Astrocyte (in vitro differentiated cells and primary cell): ENCODE measurements at regions not wholly inside any gene's neighbourhood (a gene's known extent, or its start where the extent isn't known, plus 50 kb on each side); places are given as distances from the start of the nearest gene placed in this dataset.

ENCODE experiments used
- CTCF ChIP-seq: IDR thresholded peaks from 2 replicates; pipeline ENCODE4 v1.5.1; 2011; ENCODE audit warnings: low read depth, mild to moderate bottlenecking, inconsistent platforms, low read length, moderate library complexity; ENCODE audit not compliant: insufficient read depth
- EZH2 ChIP-seq: IDR thresholded peaks from 2 replicates; pipeline ENCODE4 v1.6.1; 2012; ENCODE audit warnings: mild to moderate bottlenecking, low read length, inconsistent platforms; ENCODE audit not compliant: insufficient read depth

DNA sequence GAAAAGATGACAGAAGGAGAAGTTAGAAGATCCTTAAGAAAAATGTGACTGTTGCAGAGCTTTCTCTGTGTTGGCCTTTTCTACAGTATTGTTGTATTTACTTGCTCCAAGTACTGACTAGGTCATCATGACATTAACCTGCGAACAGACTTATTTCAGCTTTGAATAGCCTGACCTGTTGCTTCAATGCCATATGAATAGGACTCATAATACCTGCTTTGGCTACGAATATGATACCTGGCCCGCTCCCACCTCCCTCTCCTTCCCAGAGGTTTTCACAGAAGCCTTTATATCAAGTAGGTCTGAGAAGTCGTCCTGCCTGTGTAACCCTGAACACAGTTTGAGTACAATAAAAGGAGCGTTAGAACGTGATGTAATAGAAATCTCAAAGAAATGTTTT lies 169.6 kb upstream of the PGR start:
- TF ChIP-seq CTCF (no peak), EZH2 (no peak)
